HepG2 (cell line): ENCODE measurements at regions not wholly inside any gene's neighbourhood (a gene's known extent, or its start where the extent isn't known, plus 50 kb on each side); places are given as distances from the start of the nearest gene placed in this dataset.

Source experiments
- ATAC-seq: fragments of 200-7000 bp; cut with Tn5 transposase; 3 replicates; pipeline ENCODE4 v1.9.1; 2020; ENCODE audit warnings: mild to moderate bottlenecking, moderate library complexity
- BruUV-seq: library from RNA; stranded (reverse); fragments of 400-500 nt; replicated peaks from 2 replicates; lab custom pipeline; 2021; lab: Mats Ljungman, UMichigan
- CTCF ChIA-PET: fragments of 300-600 bp; formaldehyde crosslinking; extraction: SDS; loops from one replicate; lab custom pipeline; 2021; ENCODE audit warnings: low total read pairs, inconsistent platforms, low intra/inter-chr PET ratio; lab: Yijun Ruan, JAX
- POLR2A ChIA-PET: fragments of 350-600 bp; sonication (Branson Sonifier 250); formaldehyde crosslinking; loops from one replicate; lab custom pipeline; 2020; ENCODE audit warnings: antibody characterized with exemption, inconsistent platforms; lab: Yijun Ruan, JAX
- DNase-seq: peaks from one replicate; pipeline ENCODE4 v3.0.0-alpha.2; 2015; ENCODE audit warnings: low spot score
- FAIRE-seq: peaks from 3 replicates; lab custom pipeline; 2011; peaks lifted over from hg19 to GRCh38; lab: Jason Lieb, UNC
- H2AFZ ChIP-seq: one replicate; pipeline ENCODE4 v1.6.1; 2011; ENCODE audit warnings: low read length, inconsistent platforms
- H3K27ac ChIP-seq: fragments of 300-600 bp; 3 replicates; pipeline ENCODE4 v1.8.0; 2011; ENCODE audit warnings: mixed run types, mild to moderate bottlenecking, mixed read lengths, low read length, inconsistent platforms; ENCODE audit not compliant: insufficient read depth; ENCODE audit errors: extremely low read length
- H3K27me3 ChIP-seq, 2 experiments: fragments of 200-600 bp in 1 of 2; 2 replicates in 1 of 2; 3 replicates in 1 of 2; pipeline versions ENCODE4 v1.6.0 to v1.8.0; 2011; ENCODE audit warnings: low read length in 2 of 2, mild to moderate bottlenecking in 2 of 2, moderate library complexity in 2 of 2, inconsistent platforms in 1 of 2; ENCODE audit not compliant: insufficient read depth in 2 of 2, control insufficient read depth in 1 of 2
- H3K36me3 ChIP-seq, 2 experiments: fragments of 200-600 bp in 1 of 2; replicated peaks in 1 of 2; 2 replicates in 1 of 2; 3 replicates in 1 of 2; pipeline versions ENCODE4 v1.5.1 to v1.8.0; 2011; ENCODE audit warnings: low read length in 2 of 2, inconsistent platforms in 1 of 2; ENCODE audit not compliant: insufficient read depth in 2 of 2, control insufficient read depth in 1 of 2
- H3K4me1 ChIP-seq: 2 replicates; pipeline ENCODE4 v1.5.1; 2012; ENCODE audit warnings: low read length, inconsistent platforms; ENCODE audit not compliant: insufficient read depth
- H3K4me2 ChIP-seq: 2 replicates; pipeline ENCODE4 v1.6.0; 2011; ENCODE audit warnings: low read depth, low read length, inconsistent platforms
- H3K4me3 ChIP-seq, 3 experiments: fragments of 200-600 bp in 1 of 3; sonication (generic), shearing (Covaris generic) in 1 of 3; replicated peaks in 1 of 3; 2 replicates each; pipeline ENCODE4 v1.5.1; 2011 to 2016; ENCODE audit warnings: low read length in 3 of 3, inconsistent platforms in 2 of 3, low read depth in 2 of 3, mild to moderate bottlenecking in 2 of 3, control low read depth in 1 of 3, mixed read lengths in 1 of 3; ENCODE audit not compliant: insufficient read depth in 1 of 3
- H3K79me2 ChIP-seq: one replicate; pipeline ENCODE4 v1.6.1; 2011; ENCODE audit warnings: low read length, inconsistent platforms; ENCODE audit not compliant: insufficient read depth
- H3K9ac ChIP-seq: 2 replicates; pipeline ENCODE4 v1.6.0; 2011; ENCODE audit warnings: mild to moderate bottlenecking, low read depth, low read length, inconsistent platforms; ENCODE audit not compliant: insufficient read depth
- H3K9me3 ChIP-seq: 2 replicates; pipeline ENCODE4 v1.5.1; 2012; ENCODE audit warnings: mild to moderate bottlenecking, low read length
- H4K20me1 ChIP-seq: 2 replicates; pipeline ENCODE4 v1.6.0; 2011; ENCODE audit warnings: inconsistent platforms, mild to moderate bottlenecking, low read length, moderate library complexity; ENCODE audit not compliant: insufficient read depth
- FOXK1 ChIP-seq: sonication (generic); formaldehyde crosslinking; IDR thresholded peaks from 2 replicates; pipeline ENCODE4 v1.4.0; 2020; ENCODE audit warnings: low read depth, missing genetic modification reagents, borderline replicate concordance
- FOXK2 ChIP-seq: fragments of 450-650 bp; IDR thresholded peaks from 2 replicates; pipeline ENCODE4 v1.6.1; 2016
- SNAPC2 ChIP-seq: sonication (generic); formaldehyde crosslinking; IDR thresholded peaks from 2 replicates; pipeline ENCODE4 v1.8.1; 2022; ENCODE audit warnings: mild to moderate bottlenecking, missing genetic modification reagents
- ZBTB8A ChIP-seq: sonication (generic); formaldehyde crosslinking; IDR thresholded peaks from 2 replicates; pipeline ENCODE4 v1.4.0; 2020; ENCODE audit warnings: mild to moderate bottlenecking, low read depth, missing genetic modification reagents, borderline replicate concordance
- in situ Hi-C: cut with HindIII; loops from 2 replicates; pipeline ENCODE4 v1.10.0; 2017; ENCODE audit warnings: low pct_unique_long_range_greater_than_20kb; ENCODE audit not compliant: extremely low pct_ligation_motif_present
- intact Hi-C: fragments of 100-400 bp; cut with micrococcal nuclease; formaldehyde crosslinking; loops from one replicate; pipeline ENCODE4 v1.10.0; 2022; ENCODE audit not compliant: unreplicated experiment
- TF ChIP-seq, protein P1 (sequence below): IDR thresholded peaks from 2 replicates; pipeline ENCODE4 v1.6.1; 2016; ENCODE audit warnings: control low read depth
- TF ChIP-seq, protein P2 (sequence below): sonication (generic); formaldehyde crosslinking; IDR thresholded peaks from 2 replicates; pipeline ENCODE4 v1.5.1; 2020; ENCODE audit warnings: missing genetic modification reagents, mild to moderate bottlenecking, borderline replicate concordance

DNA sequence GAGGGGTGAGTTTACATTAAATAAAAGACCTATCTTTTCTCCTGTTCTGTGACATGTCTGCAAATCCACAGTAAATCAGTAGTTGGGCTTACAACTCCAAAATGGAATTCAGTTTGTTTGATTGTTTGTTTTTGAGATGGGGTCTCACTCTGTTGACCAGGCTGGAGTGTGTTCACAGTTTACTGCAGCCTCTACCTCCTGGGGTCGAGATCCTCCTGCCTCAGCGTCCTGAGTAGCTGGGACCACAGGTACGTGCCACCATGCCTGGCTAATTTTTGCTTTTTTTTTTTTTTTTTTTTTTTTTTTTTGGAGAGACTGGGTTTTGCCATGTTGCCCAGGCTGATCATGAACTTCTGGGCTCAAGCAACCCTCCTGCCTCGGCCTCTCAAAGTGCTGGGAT is 63.5 kb upstream of the ADPGK start (continued):
- TF ChIP-seq FOXK1, result no peak
- TF ChIP-seq, protein P1, sequence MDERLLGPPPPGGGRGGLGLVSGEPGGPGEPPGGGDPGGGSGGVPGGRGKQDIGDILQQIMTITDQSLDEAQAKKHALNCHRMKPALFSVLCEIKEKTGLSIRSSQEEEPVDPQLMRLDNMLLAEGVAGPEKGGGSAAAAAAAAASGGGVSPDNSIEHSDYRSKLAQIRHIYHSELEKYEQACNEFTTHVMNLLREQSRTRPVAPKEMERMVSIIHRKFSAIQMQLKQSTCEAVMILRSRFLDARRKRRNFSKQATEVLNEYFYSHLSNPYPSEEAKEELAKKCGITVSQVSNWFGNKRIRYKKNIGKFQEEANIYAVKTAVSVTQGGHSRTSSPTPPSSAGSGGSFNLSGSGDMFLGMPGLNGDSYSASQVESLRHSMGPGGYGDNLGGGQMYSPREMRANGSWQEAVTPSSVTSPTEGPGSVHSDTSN, result no peak

DNA sequence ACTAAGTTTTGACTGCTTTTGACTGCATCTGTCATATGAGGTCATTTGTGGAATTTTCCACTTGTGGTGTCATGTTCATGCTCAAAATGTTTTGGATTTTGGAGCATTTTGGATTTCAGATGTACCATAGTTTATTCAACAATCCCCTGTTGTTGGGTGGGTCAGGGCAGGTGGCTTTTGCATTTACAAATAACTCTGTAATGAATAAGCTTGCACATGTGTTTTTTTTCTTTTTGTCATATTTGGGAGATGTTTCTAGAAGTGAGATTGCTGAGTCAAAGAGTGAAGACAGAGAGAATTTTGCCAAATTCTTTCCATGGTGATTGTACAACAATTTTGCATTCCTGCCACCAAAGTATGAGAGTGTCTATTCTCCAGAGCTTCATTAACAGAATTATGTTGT is 62.4 kb upstream of the ADPGK start:
- no peaks in the 10 kb centered on the region for H3K4me1 ChIP-seq
- DNase-seq (no peak), ATAC-seq (no peak)
- in situ Hi-C loops, result loop anchor here (5.0 kb wide), 1 partner anchor 49 kb away; no protein-coding TSS in a partner anchor
- no peaks in the 10 kb centered on the region for H4K20me1 ChIP-seq
- no TSS peak for BruUV-seq
- H3K27ac ChIP-seq, result no peak overlapping the region
- H3K9me3 ChIP-seq, result no peaks in the 10 kb centered on the region
- H3K79me2 ChIP-seq, result no peaks in the 10 kb centered on the region
- H3K27me3 ChIP-seq, result peaks cover 0 to 18% of the 10 kb centered on the region in 2 experiments; a peak in 3 of 5 replicates
- H2AFZ ChIP-seq, result no peak overlapping the region
- H3K9ac ChIP-seq, result no peak overlapping the region
- TF ChIP-seq FOXK2 (no peak), ZBTB8A (CRISPR knock-in tag) (no peak), SNAPC2 (CRISPR knock-in tag) (no peak)
- TF ChIP-seq, protein P2, sequence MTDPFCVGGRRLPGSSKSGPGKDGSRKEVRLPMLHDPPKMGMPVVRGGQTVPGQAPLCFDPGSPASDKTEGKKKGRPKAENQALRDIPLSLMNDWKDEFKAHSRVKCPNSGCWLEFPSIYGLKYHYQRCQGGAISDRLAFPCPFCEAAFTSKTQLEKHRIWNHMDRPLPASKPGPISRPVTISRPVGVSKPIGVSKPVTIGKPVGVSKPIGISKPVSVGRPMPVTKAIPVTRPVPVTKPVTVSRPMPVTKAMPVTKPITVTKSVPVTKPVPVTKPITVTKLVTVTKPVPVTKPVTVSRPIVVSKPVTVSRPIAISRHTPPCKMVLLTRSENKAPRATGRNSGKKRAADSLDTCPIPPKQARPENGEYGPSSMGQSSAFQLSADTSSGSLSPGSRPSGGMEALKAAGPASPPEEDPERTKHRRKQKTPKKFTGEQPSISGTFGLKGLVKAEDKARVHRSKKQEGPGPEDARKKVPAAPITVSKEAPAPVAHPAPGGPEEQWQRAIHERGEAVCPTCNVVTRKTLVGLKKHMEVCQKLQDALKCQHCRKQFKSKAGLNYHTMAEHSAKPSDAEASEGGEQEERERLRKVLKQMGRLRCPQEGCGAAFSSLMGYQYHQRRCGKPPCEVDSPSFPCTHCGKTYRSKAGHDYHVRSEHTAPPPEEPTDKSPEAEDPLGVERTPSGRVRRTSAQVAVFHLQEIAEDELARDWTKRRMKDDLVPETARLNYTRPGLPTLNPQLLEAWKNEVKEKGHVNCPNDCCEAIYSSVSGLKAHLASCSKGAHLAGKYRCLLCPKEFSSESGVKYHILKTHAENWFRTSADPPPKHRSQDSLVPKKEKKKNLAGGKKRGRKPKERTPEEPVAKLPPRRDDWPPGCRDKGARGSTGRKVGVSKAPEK (CRISPR knock-in tag), result no peak
- TF ChIP-seq, all 625 proteins: peak for 0
- ChIA-PET POLR2A (no interaction called here), CTCF (no interaction called here)
- Histone ChIP-seq H3K4me3 (no peak overlapping the region), H3K36me3 (no peaks in the 10 kb centered on the region), H3K4me2 (no peak overlapping the region)
- intact Hi-C loops, result no loop called here
- no peak for FAIRE-seq
